ENCODE measurements at regions not wholly inside any gene's neighbourhood (a gene's known extent, or its start where the extent isn't known, plus 50 kb on each side); places are given as distances from the start of the nearest gene placed in this dataset.

DNA sequence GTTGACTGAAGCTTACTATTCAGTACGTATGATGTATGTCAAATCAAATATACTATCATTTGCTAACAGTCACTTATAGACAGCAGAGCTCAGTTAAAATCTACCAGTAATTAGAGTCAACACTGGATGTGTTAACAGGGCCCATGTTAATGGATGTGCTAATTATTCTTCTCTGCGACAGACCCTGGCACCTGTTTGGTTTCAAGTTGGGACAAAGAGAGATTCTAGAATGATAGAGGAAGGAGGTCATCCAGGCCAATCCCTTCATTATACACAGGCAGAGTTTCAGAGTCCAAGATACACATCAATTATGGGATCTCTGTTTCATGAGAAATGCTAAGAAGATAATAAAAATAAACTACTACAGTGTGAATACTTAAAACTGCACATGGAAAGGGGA, 615.0 kb downstream of the ZNF608 start:
- TF ChIP-seq, protein P1, sequence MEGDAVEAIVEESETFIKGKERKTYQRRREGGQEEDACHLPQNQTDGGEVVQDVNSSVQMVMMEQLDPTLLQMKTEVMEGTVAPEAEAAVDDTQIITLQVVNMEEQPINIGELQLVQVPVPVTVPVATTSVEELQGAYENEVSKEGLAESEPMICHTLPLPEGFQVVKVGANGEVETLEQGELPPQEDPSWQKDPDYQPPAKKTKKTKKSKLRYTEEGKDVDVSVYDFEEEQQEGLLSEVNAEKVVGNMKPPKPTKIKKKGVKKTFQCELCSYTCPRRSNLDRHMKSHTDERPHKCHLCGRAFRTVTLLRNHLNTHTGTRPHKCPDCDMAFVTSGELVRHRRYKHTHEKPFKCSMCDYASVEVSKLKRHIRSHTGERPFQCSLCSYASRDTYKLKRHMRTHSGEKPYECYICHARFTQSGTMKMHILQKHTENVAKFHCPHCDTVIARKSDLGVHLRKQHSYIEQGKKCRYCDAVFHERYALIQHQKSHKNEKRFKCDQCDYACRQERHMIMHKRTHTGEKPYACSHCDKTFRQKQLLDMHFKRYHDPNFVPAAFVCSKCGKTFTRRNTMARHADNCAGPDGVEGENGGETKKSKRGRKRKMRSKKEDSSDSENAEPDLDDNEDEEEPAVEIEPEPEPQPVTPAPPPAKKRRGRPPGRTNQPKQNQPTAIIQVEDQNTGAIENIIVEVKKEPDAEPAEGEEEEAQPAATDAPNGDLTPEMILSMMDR (IDR thresholded peaks at IDR 0.05; ENCODE audit: low read depth, low read length), result no peak

DNA sequence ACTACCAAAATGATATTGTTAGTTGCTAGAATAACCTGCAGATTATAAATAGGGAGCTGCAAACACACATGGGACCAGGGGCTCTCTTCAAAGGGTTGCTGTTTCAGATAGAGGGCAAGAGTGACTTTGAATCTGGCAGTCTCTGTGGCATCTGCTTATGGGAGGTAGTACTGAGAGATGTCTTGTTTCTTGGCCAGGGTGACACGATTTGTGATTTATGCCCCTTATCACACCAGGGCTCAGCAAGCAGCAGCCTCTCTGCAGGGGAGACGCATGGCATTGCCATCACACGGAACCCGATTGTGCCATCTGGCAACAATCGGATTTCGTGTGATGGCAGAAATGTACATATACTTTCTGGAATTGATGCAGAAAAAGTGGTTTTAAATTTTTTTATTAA, 615.6 kb downstream of the ZNF608 start:
- TF ChIP-seq, protein P1 (IDR thresholded peaks at IDR 0.05; ENCODE audit: low read depth, low read length), result no peak
- no peak overlapping the region for H3K4me3 ChIP-seq (ENCODE audit: low read depth, low read length)

More for the DNA sequence above, 615.0 kb downstream of the ZNF608 start:
- H3K4me3 ChIP-seq (ENCODE audit: low read depth, low read length), result no peak overlapping the region

DNA sequence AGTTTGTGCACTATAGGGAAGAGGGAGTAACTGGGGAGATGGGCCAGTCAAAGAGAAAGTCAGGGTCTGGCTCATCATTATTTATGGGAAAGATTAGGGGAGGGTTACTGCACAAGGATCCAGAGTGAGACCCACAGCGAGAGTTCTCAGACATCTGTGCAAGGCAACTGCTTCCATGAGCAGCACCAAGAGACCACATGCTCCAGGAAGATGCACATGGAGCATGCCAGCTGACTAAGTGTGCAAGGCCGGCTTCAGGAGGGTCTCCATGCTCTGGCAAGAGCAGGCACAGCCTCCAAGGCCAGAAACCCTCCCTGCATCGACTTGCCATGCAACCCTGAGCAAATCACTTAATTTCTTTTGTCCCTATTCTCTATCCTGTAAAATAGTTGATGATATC, 616.9 kb downstream of the CSNK1G3 start:
- TF ChIP-seq, protein P1 (IDR thresholded peaks at IDR 0.05; ENCODE audit: low read depth, low read length), result no peak
- no peak overlapping the region for H3K4me3 ChIP-seq (ENCODE audit: low read depth, low read length)

DNA sequence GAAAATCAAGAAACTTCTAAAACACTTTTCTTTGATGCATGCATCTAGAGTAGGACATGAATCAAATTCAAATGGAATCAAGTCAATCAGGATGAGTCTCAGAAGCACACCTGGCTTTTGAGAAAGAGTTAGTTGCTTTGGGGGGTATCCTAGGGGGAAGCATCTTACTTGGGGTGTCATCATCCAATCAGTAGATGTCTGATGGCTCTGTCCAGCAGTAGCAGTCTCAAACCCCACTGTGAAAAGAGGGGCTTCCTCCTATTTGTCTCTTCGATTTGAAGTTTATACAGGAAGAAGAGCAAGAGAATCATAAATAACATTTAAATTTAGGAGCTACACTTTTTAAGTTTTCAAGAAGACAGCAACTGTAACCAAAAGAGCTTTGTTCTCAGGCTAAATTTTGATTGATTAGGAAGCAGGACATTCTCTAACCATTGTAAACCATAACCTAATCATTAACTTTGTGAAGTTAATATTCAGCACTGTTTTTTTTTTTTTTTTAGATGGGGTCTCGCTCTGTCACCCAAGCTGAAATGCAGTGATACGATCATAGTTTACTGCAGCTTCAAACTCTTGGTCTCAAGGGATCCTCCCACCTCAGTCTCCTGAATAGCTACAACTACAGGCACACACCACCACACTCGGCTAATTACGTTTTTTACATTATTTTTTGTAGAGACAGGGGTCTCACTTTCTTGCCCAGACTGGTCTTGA, 614.7 kb downstream of the CSNK1G3 start:
- H3K4me3 ChIP-seq (ENCODE audit: low read depth, low read length), result no peak overlapping the region
- TF ChIP-seq, protein P1 (IDR thresholded peaks at IDR 0.05; ENCODE audit: low read depth, low read length), result no peak

DNA sequence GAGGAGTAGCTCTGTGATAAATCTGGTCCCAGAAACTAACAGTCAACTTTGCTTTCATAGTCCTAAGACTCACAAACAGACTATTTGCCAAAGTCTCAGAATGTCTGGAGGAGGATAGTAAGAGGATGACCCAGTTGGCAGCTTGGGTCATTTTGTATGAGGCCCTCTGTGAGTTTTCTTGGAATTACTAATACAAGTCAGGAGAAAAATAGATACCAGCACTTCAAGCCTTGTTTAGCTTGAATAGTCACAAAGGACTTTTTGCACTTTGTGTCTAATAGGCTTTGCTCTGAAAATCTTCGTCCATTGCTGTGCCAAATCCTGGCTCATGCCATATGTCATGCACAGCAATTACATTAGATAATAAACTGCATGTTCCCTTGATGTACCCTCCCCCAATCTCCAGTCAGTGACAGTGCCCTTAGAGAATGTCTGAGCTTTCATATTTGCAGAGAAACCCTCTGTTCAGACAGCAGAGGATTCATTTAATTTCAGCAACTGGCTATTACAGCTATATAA, 612.8 kb downstream of the CSNK1G3 start:
- H3K4me3 ChIP-seq (ENCODE audit: low read depth, low read length), result no peak overlapping the region
- TF ChIP-seq, protein P1 (IDR thresholded peaks at IDR 0.05; ENCODE audit: low read depth, low read length), result no peak

DNA sequence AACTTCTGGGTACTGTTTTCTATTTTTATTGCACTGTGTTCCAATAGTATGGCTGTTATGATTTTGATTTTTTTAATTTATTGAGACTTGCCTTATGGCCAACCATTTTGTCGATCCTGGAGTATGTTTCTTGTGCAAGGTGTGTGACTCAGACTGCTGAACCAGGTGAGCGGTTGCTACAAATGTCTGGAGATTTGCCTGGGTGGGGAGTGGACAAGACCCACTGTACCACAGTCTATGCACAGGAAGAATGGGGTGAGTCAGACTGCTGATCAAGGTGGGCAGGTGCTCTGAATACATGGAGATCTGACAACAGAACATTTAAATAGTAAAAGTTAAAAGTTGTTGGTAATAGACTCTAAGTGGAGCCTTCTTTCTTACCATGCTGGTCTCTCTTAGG, 609.2 kb downstream of the CSNK1G3 start:
- TF ChIP-seq, protein P1 (IDR thresholded peaks at IDR 0.05; ENCODE audit: low read depth, low read length), result no peak
- H3K4me3 ChIP-seq (ENCODE audit: low read depth, low read length), result no peak overlapping the region

DNA sequence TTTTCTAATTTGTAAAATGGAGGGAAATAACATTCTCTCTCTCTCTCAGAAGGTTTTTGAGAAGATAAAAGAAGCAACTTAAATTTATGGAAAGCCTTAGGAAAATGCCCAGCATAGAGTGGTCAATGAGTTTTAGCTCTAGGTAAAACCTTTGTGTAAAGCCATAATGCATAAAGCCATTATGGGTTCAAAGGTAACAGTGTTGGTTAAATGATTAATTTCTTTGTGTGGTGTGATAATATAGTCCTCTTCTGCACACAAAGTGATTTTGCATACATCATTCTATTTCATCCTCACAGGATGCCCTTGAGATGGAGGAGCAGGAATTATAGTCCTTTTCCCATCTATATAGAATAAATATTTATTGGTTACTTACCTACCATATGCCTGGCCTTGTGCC, 602.9 kb downstream of the CSNK1G3 start:
- TF ChIP-seq, protein P1 (IDR thresholded peaks at IDR 0.05; ENCODE audit: low read depth, low read length), result no peak
- no peak overlapping the region for H3K4me3 ChIP-seq (ENCODE audit: low read depth, low read length)

All from WI38 (cell line).